C4-2B (cell line): ENCODE measurements at regions not wholly inside any gene's neighbourhood (a gene's known extent, or its start where the extent isn't known, plus 50 kb on each side); places are given as distances from the start of the nearest gene placed in this dataset.

Experiments
- CTCF ChIP-seq: fragments of 450-650 bp; conservative IDR thresholded peaks from 2 replicates; pipeline ENCODE4 v1.5.1; 2017; ENCODE audit warnings: mild to moderate bottlenecking
- ZFX ChIP-seq: fragments of 450-650 bp; IDR thresholded peaks from 2 replicates; pipeline ENCODE4 v1.6.1; 2017

DNA sequence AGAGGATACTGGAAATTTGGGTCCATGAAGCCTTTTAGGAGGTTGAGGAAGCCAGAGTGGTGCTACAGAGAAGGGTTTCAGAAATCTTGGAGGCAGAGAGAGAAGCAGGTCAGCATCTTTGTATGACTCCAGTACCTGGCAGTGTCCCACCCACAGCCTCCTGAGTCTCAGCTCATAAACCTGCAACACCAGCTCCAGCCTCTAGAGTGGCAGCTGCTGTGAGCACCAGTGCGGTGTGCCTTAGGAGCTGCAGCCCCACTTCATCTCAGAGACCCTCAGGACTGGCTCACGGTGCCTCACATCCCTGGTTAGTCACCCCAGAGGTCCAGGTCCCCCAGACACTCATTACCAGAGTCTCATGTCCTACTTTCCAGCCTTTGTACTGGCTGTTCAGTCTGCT, 84.8 kb upstream of the PRKAR2B start:
- TF ChIP-seq CTCF (peak; percentile 38), ZFX (no peak)
